MV-4-11 (cell line): ENCODE measurements at regions not wholly inside any gene's neighbourhood (a gene's known extent, or its start where the extent isn't known, plus 50 kb on each side); places are given as distances from the start of the nearest gene placed in this dataset.
"Not testable (repeated sequence)": the region's sequence is repeated elsewhere in the genome, so short reads cannot be mapped to it uniquely, and the experiment has no call there.

Experiments
- DNase-seq: peaks from one replicate; lab custom pipeline; 2025; lab: John Stamatoyannopoulos, UW

DNA sequence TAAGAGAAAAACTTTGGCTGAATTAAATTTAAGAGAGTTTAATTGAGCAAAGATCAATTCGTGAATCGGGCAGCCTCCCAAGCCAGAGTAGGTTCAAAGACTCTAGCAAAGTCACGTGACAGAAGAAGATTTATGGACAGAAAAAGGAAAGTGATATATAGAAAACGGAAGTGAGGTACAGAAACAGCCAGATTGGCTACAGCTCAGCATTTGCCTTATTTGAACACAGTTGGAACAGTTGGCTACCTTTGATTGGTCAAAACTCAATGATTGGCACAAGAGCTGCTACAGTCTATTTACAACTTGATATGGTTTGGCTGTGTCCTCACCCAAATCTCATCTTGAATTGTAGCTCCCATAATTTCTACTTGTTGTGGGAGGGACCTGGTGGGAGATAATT is 102.6 kb downstream of the PLG start:
- peak; percentile 7 for DNase-seq

- DNase-seq: no peak
Observed at GRCh38 chr6:160808263-160808662, 106.2 kb downstream of the PLG start.

DNA sequence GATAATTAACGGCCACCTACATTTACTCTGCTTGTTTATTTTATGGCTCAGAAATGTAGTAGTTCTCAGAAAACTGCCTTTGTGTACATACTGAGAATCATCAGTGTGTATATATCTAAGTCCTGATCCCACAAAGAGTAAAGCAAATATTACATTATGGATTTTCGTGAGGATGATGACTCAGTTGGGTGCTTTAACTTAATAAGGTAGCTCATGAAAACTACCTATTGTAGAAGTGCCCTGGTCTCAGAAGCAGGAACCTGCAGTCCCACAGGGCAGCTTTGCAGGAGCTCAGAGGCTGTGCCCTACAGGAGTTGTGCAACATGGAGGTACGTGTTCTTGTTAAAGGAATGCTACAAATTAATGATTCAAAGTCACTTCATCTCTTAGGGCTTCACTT is 108.2 kb downstream of the PLG start:
- DNase-seq: no peak

DNA sequence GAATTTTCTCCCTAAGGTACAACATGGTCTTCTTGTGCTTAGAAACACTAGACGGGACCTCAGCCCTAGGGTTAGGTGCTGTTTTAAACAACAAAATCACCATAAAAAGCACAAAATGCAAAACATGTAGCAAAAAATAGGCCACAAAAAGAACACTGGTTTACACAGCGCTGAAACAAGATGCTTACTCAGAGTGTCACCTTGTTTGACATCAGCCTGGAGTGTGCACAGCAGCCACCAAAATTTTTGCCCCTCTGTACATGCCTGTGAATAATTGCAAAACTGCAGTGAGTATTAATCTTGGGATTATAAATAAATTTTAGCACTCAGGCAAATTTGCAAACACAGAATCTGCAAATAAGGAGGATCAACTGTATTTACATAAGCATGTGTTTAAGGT is 110.1 kb downstream of the PLG start:
- no peak for DNase-seq

- DNase-seq: no peak
Observed at GRCh38 chr6:160818934-160819333, 116.9 kb downstream of the PLG start.

- not testable (repeated sequence) for DNase-seq
Observed at GRCh38 chr6:160820661-160821060, 118.6 kb downstream of the PLG start.

DNA sequence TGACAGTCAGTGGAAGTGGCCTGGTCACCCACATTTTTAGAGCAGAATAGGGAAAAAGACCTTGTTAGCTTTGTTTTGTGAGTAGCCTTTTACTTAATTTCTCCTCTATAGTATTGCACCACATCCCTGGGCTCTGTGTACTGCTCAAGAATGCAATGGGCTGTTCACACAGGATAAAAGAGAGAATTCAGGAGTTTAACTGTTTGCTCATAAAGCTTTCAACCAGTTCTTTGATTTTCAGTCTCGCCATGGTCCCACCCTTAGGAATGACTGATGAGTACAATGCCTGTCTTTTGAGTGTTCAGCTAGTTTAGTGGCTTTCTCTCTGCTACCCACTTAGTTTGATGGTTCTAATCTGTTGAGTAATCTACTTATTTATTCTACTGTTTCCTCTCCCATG is 129.7 kb downstream of the PLG start:
- no peak for DNase-seq

DNA sequence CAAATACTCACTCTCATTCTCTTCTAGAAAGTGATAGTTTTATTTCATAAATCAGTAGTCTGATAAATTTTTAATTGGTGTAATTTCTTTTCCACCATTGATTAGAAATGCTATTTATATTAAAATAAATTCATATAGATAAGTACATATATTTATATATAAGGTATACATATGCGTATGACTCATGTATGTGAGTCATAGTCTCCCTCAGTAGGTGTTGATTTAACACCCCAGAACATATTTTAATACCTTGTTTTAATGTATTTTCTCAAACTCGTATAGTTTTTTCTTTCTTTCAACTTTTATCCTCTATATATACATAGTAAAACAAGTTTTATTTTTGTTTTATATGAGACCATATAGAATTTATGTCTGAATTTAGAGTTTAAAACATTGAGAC is 130.4 kb downstream of the PLG start:
- DNase-seq: no peak

GRCh38 chr6:160837146-160837545 is 135.1 kb downstream of the PLG start:
- DNase-seq: no peak

DNA sequence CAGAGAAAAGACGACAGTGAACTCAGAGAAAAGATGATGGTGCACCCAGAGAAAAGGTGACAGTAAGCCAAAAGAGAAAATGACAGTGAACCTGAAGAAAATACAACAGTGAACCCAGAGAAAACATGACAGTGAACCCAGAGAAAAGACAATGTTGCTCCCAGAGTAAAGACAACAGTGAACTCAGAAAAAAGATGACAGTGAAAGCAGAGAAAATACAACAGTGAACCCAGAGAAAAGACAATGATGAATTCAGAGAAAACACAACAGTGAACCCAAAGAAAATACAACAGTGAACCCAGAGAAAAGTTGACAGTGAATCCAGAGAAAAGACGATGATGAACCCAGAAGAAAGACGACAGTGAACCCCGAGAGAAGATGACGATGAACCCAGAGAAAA is 140.5 kb upstream of the MAP3K4 start:
- DNase-seq: no peak

DNA sequence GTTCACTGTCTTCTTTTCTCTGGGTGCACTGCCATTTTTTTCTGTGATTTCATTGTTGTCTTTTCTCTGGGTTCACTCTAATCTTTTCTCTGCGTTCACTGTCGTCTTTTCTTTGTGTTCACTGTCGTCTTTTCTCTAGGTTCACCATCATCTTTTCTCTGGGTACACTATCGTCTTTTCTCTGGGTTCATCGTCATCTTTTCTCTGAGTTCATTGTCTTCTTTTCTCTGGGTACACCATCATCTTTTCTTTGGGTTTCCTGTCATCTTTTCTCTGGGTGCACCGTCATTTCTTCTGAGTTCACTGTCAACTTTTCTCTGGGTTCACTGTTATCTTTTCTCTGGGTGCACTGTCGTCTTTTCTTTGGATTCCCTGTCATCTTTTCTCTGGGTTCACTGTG is 137.6 kb upstream of the MAP3K4 start:
- DNase-seq: no peak

- DNase-seq: no peak
Observed at GRCh38 chr6:160858886-160859285, 132.7 kb upstream of the MAP3K4 start.

DNA sequence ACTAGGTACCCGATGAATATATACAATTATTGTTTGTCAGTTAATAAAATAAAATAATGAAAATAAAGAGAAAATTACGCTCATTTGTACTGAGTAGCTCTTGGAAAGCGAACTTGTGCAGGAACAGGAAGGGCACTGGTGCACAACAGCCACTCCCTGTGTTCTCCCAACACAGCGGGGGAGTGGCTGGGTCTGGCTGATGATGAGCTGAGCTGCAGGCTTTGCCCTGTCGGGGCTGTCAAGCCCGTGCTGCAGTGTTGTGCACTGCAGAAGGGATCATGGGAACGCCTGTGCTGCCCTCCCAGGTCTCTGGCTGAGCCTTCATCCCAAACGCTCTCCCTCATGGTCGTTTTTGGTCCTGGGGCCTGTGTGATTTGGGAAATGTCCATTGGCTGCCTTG is 131.7 kb upstream of the MAP3K4 start:
- no peak for DNase-seq

- no peak for DNase-seq
Observed at GRCh38 chr6:160861824-160862223, 129.7 kb upstream of the MAP3K4 start.

GRCh38 chr6:160863782-160864181 is 127.8 kb upstream of the MAP3K4 start:
- DNase-seq: no peak

DNA sequence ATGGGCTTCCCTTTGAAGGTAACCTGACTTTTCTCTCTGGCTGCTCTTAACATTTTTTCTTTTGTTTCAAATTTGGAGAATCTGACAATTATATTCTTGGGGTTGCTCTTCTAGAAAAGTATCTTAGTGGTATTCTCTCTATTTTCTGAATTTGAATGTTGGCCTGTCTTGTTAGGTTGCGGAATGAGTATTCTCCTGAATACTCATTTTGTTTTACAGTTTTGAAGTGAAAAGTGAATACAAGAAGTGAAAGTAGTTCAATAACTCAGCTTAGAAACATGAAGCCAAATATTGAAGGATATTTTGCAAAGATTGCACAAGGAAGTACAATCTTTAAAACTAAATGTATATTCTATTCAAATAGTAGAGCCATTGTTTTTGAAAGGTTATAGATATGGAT is 120.2 kb upstream of the MAP3K4 start:
- DNase-seq: no peak

- DNase-seq: no peak
Observed at GRCh38 chr6:160881148-160881808, 110.3 kb upstream of the MAP3K4 start.

- DNase-seq: no peak
Observed at GRCh38 chr6:160882006-160882405, 109.6 kb upstream of the MAP3K4 start.

DNA sequence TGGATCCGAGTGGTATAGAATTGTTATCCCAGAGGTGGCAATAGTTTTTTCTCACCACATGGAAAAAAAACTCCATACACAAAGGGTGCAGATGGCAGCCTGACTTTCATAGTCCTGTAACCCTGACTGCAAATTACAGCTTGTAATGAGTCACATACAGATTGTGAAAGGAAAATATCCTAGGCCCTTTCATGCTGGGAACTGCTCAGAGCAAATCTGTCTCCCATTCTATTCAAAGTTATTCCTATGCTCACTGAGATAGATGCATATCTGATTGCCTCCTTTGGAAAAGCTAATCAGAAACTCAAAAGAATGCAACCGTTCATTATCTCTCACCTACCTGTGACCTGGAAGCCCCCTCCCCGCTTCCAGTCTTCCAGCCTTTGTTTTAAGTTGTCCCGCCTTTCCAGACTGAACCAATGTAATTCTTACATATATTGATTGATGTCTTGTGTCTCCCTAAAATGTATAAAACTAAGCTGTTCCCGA is 108.7 kb upstream of the MAP3K4 start:
- no peak for DNase-seq

DNA sequence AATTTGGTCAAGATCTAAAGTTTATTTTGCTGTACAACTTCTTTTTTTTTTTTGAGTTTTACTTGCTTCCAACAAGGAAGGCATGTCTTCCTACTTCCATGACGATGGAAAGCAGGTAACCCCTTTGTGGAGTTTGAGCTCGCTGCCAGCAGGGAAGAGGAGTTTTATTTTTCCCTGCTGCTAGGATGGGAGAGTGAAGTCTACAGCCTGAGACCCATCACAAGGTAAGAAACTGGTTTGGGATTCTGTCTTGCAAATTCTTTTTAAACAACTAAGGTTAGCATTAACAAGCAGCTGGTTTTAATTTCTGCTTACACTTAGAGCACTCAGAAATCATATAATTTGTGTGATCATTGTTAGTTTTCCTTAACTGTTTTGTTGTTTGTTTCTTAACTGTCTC is 108.0 kb upstream of the MAP3K4 start:
- DNase-seq: no peak

DNA sequence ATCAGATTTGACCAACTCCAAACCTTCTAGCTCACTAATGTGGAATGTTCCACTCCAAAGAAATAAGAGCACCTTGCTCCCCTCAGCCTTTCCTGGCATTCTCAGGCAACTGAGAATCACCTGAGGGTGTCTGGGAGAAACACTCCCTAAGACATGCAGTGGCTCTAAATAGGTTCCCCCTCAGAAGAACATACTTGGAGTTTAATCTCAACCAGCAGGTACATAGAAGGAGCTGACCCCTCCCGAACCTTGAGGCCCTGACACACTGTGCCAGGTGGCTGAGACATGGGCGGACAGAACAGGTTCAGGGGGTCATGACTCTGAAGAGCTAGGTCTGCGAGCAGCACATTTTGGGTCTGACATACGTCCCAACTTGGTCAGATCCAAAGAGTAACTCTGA is 107.6 kb upstream of the MAP3K4 start:
- no peak for DNase-seq

DNA sequence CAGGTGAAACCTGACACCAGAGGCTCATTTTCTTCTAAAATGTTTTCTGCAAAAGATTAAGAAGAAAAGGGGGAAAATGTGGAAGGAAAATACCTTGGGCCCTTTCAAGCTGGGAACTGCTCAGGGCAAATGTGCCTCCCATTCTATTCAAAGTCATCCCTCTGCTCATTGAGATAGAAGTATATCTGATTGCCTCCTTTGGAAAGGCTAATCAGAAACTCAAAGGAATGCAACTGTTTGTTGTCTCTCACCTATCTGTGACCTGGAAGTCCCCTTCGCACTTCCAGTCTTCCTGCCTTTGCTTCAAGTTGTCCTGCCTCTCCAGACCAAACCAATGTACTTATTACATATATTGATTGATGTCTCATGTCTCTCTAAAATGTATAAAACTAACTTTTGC is 102.4 kb upstream of the MAP3K4 start:
- DNase-seq: not testable (repeated sequence)

GRCh38 chr6:160891690-160892089 is 99.9 kb upstream of the MAP3K4 start:
- DNase-seq: no peak

DNA sequence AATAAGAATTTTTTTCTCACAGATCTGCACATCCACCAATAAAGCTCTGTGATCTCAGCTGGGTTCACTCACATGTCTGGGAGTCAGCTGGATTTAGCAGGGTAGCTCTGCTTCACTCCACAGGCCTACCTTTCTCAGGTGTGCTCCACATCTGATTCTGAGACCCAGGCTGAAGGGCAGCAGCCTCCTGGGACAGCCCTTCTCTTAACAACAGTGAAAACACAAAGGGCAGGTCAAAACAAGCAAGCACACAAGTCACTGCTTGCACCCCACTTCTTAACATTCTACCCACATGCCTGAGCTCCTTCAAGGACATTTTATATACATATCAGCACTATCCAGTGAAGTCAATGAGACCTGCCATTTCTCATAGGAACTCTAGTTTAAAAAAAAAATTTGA is 96.0 kb upstream of the MAP3K4 start:
- DNase-seq: no peak
